GM06990 (cell line): ENCODE measurements at regions not wholly inside any gene's neighbourhood (a gene's known extent, or its start where the extent isn't known, plus 50 kb on each side); places are given as distances from the start of the nearest gene placed in this dataset.

ENCODE experiments used
- DNase-seq: peaks from one replicate; pipeline ENCODE4 v3.0.0-alpha.2; 2011; ENCODE audit not compliant: insufficient read length; ENCODE audit errors: extremely low read depth
- H3K27me3 ChIP-seq: replicated peaks from 2 replicates; pipeline ENCODE4 v1.6.0; 2011; ENCODE audit warnings: low read length; ENCODE audit not compliant: control insufficient read depth, insufficient read depth
- H3K36me3 ChIP-seq: 2 replicates; pipeline ENCODE4 v1.5.1; 2011; ENCODE audit warnings: low read length; ENCODE audit not compliant: control insufficient read depth, insufficient read depth
- H3K4me3 ChIP-seq: replicated peaks from 2 replicates; pipeline ENCODE4 v1.5.1; 2011; ENCODE audit warnings: low read depth, mild to moderate bottlenecking, control low read depth, low read length
- CTCF ChIP-seq: IDR thresholded peaks from 2 replicates; pipeline ENCODE4 v1.5.1; 2011; ENCODE audit warnings: low read length, control low read depth, mild to moderate bottlenecking, inconsistent platforms; ENCODE audit not compliant: insufficient read depth, poor library complexity, severe bottlenecking

DNA sequence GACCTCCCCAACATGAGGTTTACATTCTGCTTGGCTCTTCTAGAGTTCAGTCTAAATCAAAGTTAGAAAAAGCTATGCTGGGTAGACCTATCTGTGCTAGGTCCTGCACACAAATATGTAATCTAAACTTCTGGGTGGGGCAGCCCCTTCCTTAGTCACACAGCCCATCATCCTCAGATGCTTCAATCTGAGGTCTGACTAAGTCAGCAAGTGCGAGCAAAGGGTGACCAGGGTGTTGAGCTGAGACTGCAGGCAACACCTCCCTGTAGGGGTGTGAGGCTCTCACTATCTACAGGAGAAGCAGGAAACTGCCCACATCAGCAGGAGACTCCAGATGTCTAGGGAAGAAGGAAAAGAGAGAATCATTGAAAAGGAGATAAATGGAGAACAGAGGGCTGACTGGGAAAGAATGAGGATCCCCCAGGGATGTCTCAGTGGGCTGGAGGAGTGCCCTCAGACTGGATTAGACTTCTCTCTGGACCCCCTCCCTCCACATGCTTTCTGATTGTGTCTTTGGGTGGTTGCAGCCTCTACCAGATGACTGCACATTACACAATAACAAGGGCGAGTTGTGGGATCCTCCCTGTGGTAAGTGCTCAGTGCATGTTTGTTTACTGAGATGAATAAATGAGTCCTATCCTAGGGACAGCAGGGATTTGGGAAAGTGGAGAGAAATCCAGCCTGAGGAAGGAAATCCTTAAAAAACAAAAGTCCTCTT lies 266.2 kb upstream of the PLET1 start:
- peaks cover 4% of the 10 kb centered on the region for H3K27me3 ChIP-seq

DNA sequence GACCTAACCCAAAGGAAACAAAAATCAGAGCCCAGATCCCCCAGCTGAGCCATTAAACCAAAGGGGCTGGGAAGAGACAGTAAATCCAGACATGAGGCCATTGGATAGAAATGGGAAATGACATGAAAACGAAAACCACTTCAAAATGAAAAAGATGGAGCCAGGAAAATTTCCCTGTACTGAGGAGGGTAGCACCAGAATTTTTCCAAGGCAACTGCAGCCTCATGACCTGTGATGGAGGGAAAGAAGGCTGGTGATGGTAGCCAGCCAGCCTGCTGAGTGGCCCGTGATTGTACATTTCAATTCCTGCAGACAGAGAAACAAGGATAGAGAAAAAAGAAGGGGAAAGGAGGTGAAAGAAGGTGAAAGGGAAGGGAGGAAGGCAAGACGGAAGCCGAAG lies 268.4 kb upstream of the PLET1 start:
- H3K36me3 ChIP-seq = no peaks in the 10 kb centered on the region
- no peak for DNase-seq
- peaks cover 4% of the 10 kb centered on the region for H3K27me3 ChIP-seq
- no peak for TF ChIP-seq CTCF
- H3K4me3 ChIP-seq = no peak overlapping the region

More for the DNA sequence above, 266.2 kb upstream of the PLET1 start:
- Histone ChIP-seq H3K4me3 (no peak overlapping the region), H3K36me3 (no peaks in the 10 kb centered on the region)
- DNase-seq = no peak
- TF ChIP-seq CTCF = no peak

DNA sequence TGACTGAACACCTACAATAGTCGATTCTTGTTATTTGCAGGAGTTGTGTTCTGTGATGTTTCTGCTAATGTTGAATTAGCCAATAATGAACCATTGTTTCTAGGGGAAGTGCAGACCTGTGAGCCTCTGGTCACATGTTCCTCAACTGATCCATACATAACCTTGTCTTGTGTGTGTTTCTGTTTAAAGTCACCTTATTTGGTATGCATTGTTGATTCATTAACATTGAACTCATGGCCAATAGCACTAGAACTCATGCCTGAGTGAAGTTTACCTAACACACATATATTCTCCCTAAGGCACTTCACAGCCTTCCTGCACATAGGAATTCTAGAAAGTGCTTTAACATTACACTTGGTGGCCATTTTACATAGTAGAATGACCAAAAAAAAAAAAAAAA lies 271.8 kb upstream of the PLET1 start:
- no peak for DNase-seq
- no peak overlapping the region for H3K4me3 ChIP-seq
- H3K27me3 ChIP-seq = peaks cover 4% of the 10 kb centered on the region
- TF ChIP-seq CTCF = no peak
- no peaks in the 10 kb centered on the region for H3K36me3 ChIP-seq

- Histone ChIP-seq H3K36me3 (no peaks in the 10 kb centered on the region), H3K4me3 (no peak overlapping the region), H3K27me3 (peaks cover 2% of the 10 kb centered on the region; the same call in 1 of the 2 replicates)
- no peak for DNase-seq
- TF ChIP-seq CTCF = no peak
Observed at GRCh38 chr11:112533682-112534081, 273.0 kb upstream of the PLET1 start.

DNA sequence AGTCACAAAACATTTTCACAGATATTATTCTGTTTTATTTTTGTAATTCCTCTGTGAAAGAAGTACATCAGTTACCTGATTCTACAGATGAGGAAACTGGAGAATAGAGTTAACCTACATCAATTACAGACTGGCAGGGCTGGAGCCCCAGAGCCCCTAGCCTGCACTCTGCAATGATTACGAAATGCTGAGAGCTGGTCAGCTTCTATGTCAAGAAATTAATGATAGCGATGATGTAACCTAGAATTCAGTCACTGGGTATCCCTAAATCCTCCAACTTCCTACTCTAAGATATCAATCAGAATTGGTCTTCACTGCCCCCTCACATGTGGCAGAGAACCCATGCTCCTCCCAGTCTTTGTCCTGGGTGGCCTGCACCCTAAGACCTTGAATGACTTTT lies 273.5 kb upstream of the PLET1 start:
- no peak for TF ChIP-seq CTCF
- no peak for DNase-seq

More for the DNA sequence above, 273.5 kb upstream of the PLET1 start:
- Histone ChIP-seq H3K36me3 (no peaks in the 10 kb centered on the region), H3K4me3 (no peak overlapping the region), H3K27me3 (peaks cover 2% of the 10 kb centered on the region; the same call in 1 of the 2 replicates)
